Rectal smooth muscle tissue (tissue), 1 donor: ENCODE measurements at regions not wholly inside any gene's neighbourhood (a gene's known extent, or its start where the extent isn't known, plus 50 kb on each side); places are given as distances from the start of the nearest gene placed in this dataset.
"Not testable (repeated sequence)": the region's sequence is repeated elsewhere in the genome, so short reads cannot be mapped to it uniquely, and the experiment has no call there.

Experiments
- H3K27ac ChIP-seq: one replicate; pipeline ENCODE4 v1.7.0; 2013; ENCODE audit warnings: low read depth, low read length, inconsistent platforms
- H3K27me3 ChIP-seq: one replicate; pipeline ENCODE4 v1.7.0; 2013; ENCODE audit warnings: low read length; ENCODE audit not compliant: control insufficient read depth, insufficient read depth
- H3K36me3 ChIP-seq: one replicate; pipeline ENCODE4 v1.7.0; 2013; ENCODE audit warnings: low read length; ENCODE audit not compliant: control insufficient read depth, insufficient read depth
- H3K4me1 ChIP-seq: one replicate; pipeline ENCODE4 v1.7.0; 2013; ENCODE audit warnings: low read length; ENCODE audit not compliant: control insufficient read depth, insufficient read depth
- H3K4me3 ChIP-seq: one replicate; pipeline ENCODE4 v1.7.0; 2013; ENCODE audit warnings: low read length
- H3K9ac ChIP-seq: one replicate; pipeline ENCODE4 v1.7.0; 2013; ENCODE audit warnings: low read length

GRCh38 chr10:3881622-3882021, 96.6 kb upstream of the KLF6 start:
- H3K36me3 ChIP-seq: no peaks in the 10 kb centered on the region
- H3K9ac ChIP-seq: no peak overlapping the region
- peaks cover 6% of the 10 kb centered on the region for H3K4me1 ChIP-seq
- no peak overlapping the region for H3K4me3 ChIP-seq
- H3K27me3 ChIP-seq: no peaks in the 10 kb centered on the region
- H3K27ac ChIP-seq: no peak overlapping the region

- no peak overlapping the region for H3K4me3 ChIP-seq
- no peaks in the 10 kb centered on the region for H3K27me3 ChIP-seq
- peaks cover 11% of the 10 kb centered on the region for H3K4me1 ChIP-seq
- no peak overlapping the region for H3K27ac ChIP-seq
- no peak overlapping the region for H3K9ac ChIP-seq
- H3K36me3 ChIP-seq: no peaks in the 10 kb centered on the region
Measured at GRCh38 chr10:3879073-3879472, 94.1 kb upstream of the KLF6 start.

- peak overlapping the region; percentile 14 for H3K4me3 ChIP-seq
- H3K9ac ChIP-seq: no peak overlapping the region
- H3K4me1 ChIP-seq: peaks cover 15% of the 10 kb centered on the region
- H3K27ac ChIP-seq: no peak overlapping the region
- no peaks in the 10 kb centered on the region for H3K36me3 ChIP-seq
- no peaks in the 10 kb centered on the region for H3K27me3 ChIP-seq
Measured at GRCh38 chr10:3877211-3878000, 92.4 kb upstream of the KLF6 start.

GRCh38 chr10:3876350-3876962, 91.4 kb upstream of the KLF6 start:
- no peak overlapping the region for H3K9ac ChIP-seq
- no peaks in the 10 kb centered on the region for H3K36me3 ChIP-seq
- H3K27me3 ChIP-seq: no peaks in the 10 kb centered on the region
- H3K4me1 ChIP-seq: peaks cover 15% of the 10 kb centered on the region
- no peak overlapping the region for H3K4me3 ChIP-seq
- peak overlapping the region; percentile 22 for H3K27ac ChIP-seq

GRCh38 chr10:3875842-3876235, 90.8 kb upstream of the KLF6 start:
- H3K36me3 ChIP-seq: no peaks in the 10 kb centered on the region
- H3K4me3 ChIP-seq: no peak overlapping the region
- H3K27ac ChIP-seq: peak overlapping the region; percentile 22
- H3K9ac ChIP-seq: no peak overlapping the region
- H3K4me1 ChIP-seq: peaks cover 15% of the 10 kb centered on the region
- H3K27me3 ChIP-seq: no peaks in the 10 kb centered on the region

GRCh38 chr10:3874990-3875841, 90.2 kb upstream of the KLF6 start:
- Histone ChIP-seq H3K27me3 (no peaks in the 10 kb centered on the region), H3K9ac (no peak overlapping the region), H3K4me1 (peaks cover 15% of the 10 kb centered on the region), H3K4me3 (no peak overlapping the region), H3K36me3 (no peaks in the 10 kb centered on the region), H3K27ac (peak overlapping the region; percentile 47)

- H3K27me3 ChIP-seq, H3K4me3 ChIP-seq, H3K36me3 ChIP-seq, H3K9ac ChIP-seq: not testable (repeated sequence)
- peaks cover 15% of the 10 kb centered on the region for H3K4me1 ChIP-seq
- H3K27ac ChIP-seq: peak overlapping the region; percentile 47
Measured at GRCh38 chr10:3874610-3874989, 89.6 kb upstream of the KLF6 start.

GRCh38 chr10:3873728-3874461, 88.9 kb upstream of the KLF6 start:
- Histone ChIP-seq H3K4me1 (peaks cover 15% of the 10 kb centered on the region), H3K9ac (no peak overlapping the region), H3K36me3 (no peaks in the 10 kb centered on the region), H3K4me3 (no peak overlapping the region), H3K27me3 (no peaks in the 10 kb centered on the region), H3K27ac (peak overlapping the region; percentile 41)

- Histone ChIP-seq H3K27ac (peak overlapping the region; percentile 2), H3K36me3 (no peaks in the 10 kb centered on the region), H3K4me1 (peaks cover 15% of the 10 kb centered on the region), H3K9ac (no peak overlapping the region), H3K4me3 (no peak overlapping the region), H3K27me3 (no peaks in the 10 kb centered on the region)
Measured at GRCh38 chr10:3872712-3873329, 87.8 kb upstream of the KLF6 start.

- Histone ChIP-seq H3K4me1 (peaks cover 9% of the 10 kb centered on the region), H3K36me3 (no peaks in the 10 kb centered on the region), H3K27me3 (no peaks in the 10 kb centered on the region), H3K4me3 (no peak overlapping the region), H3K27ac (no peak overlapping the region), H3K9ac (no peak overlapping the region)
Measured at GRCh38 chr10:3871424-3871996, 86.5 kb upstream of the KLF6 start.

- H3K27me3 ChIP-seq: no peaks in the 10 kb centered on the region
- H3K9ac ChIP-seq: no peak overlapping the region
- H3K36me3 ChIP-seq: no peaks in the 10 kb centered on the region
- H3K27ac ChIP-seq: no peak overlapping the region
- H3K4me3 ChIP-seq: no peak overlapping the region
- H3K4me1 ChIP-seq: peaks cover 3% of the 10 kb centered on the region
Measured at GRCh38 chr10:3869036-3869435, 84.0 kb upstream of the KLF6 start.
